HG03469 (cell line): ENCODE measurements at regions not wholly inside any gene's neighbourhood (a gene's known extent, or its start where the extent isn't known, plus 50 kb on each side); places are given as distances from the start of the nearest gene placed in this dataset.
"Not testable (repeated sequence)": the region's sequence is repeated elsewhere in the genome, so short reads cannot be mapped to it uniquely, and the experiment has no call there.

Experiments used
- ATAC-seq: cut with Tn5 transposase; IDR thresholded peaks from one replicate; pipeline ENCODE4 v1.9.1; 2021; ENCODE audit warnings: mild to moderate bottlenecking, moderate library complexity, moderate number of reproducible peaks; ENCODE audit not compliant: unreplicated experiment

DNA sequence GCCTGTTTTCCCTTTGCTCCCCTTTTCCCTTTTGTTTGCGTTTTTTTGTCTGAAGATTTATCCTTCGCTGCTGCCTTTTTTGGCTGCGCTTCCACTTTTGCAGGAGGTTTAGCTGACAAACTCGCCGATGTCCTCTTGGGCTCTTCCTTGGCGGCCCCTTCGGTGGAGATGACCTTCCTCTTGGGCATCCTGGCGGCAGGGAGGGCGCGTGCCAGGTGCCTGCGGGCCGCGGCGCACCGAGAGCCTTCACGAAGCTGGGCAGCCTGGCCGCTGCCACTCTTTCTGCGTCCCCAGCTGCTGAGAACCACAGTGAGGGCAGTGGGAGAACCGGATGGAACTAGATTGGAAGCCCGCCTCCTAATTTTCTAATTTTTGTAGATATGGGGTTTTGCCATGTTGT lies 197.1 kb upstream of the C2CD4B start:
- ATAC-seq: no peak

DNA sequence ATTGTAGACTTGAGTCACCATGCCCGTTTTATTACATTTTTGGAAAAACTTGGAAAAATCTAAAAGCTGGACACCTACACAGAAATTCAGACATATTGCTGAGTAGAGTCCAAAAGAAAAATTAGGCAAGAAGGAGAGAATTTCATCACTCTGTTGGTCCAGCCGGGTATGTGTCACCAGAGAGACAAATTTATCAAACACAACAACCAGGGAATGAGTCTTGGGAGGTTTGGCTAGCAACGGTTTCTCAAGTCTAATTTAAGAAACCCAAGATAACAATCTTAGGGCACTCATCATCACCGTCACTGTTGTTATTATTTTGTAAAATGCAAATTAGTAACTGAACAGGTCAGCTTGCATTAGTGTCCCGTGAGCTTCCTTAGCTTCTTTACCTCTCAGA lies 197.5 kb upstream of the C2CD4B start:
- ATAC-seq: no peak

DNA sequence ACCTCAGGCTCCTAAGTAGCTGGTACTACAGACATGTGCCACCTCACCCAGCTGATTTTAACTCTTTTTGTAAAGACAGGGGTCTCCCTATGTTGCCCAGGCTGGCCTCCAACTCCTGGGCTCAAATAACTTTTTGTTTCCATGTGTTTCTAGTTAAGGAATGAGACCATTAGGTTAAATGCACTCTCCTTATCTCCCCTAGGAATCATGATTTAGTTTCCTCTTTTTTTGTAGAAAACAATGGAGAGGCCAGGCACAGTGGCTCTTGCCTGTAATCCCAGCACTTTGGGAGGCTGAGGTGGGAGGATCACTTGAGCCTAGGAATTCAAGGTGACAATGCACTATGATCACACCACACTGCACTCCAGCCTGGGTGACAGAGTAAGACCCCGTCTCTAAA lies 198.8 kb upstream of the C2CD4B start:
- ATAC-seq: no peak

DNA sequence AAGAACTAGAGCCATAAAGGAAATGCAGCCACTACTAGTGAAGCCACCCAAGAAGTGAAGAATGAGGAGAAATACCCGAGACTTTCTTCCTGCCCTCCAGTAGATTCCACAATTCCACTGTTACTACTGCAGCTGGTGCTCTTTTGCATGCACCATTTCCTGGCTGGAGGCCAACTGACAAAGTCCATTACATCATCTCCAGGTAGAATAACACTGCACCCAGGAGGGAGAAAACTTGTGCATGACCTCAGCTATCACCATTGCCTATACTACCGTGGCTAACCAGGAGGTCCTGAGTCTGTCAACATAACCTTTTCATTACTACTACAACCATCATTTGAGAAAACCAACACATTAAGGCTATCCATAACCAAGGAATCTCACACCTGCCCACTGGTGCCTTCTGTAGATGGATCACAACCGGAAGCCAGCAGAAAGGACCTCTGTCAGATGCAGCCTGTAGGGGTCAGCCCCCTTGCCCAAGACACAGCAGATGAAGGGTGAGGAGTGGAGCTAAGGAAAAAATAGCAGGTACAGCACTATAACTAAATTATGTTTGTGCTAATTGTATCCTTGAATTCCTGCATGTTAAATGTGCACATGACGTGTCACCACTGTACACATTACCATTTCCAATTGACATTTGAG lies 200.8 kb upstream of the C2CD4B start:
- no peak for ATAC-seq

DNA sequence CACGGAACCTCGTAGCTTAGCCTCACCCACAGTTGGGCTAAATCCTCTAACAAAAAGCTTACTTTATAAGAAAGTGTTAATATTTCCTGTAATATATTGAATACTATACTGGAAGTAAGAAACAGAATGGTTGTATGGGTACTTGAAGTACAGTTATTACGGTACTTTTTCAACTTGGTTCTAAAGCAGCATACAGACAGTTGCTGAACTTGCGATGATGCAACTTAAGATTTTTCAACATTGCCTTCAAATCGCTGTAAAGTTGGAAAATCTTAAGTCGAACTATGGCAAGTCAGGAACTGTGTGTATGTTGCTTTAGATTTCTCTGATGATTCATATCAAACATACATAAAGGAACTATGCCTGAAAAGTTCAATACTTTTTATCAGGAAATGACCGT lies 204.4 kb upstream of the C2CD4B start:
- no peak for ATAC-seq

GRCh38 chr15:62371683-62372082 lies 206.6 kb upstream of the C2CD4B start:
- not testable (repeated sequence) for ATAC-seq

DNA sequence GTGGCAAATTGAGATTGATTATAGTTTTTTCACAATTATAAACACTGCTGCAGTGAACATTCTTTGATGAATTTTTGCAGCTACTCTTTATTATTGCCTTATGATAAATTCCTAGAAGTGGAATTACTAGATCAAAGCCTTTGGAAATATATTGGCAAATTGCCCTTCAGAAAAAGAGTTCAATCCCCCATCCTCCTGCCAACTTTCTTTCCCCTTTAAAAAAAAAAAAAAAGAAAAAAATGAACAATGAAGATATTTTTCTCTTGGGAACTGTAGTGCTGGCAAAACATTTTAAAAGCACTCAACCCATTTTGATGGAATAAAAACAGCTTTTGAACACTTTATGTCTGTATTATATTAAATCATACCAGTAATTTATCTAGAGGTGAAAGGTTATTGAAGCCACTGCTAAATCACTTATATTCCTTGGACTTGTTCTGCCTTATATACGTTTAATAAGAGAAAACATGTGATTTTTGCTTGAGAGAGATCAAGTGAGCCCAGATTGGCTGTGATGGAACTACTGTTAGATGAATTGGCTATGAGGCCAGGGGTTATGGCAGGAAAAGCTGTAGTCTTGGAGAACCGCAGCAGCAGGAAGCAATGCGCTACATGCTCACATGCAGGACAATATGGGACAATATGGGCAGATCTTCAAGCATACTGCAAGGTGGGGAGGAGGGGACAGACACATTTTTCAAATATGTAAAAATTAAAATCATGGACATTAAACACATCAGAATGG lies 212.8 kb upstream of the C2CD4B start:
- ATAC-seq: no peak

DNA sequence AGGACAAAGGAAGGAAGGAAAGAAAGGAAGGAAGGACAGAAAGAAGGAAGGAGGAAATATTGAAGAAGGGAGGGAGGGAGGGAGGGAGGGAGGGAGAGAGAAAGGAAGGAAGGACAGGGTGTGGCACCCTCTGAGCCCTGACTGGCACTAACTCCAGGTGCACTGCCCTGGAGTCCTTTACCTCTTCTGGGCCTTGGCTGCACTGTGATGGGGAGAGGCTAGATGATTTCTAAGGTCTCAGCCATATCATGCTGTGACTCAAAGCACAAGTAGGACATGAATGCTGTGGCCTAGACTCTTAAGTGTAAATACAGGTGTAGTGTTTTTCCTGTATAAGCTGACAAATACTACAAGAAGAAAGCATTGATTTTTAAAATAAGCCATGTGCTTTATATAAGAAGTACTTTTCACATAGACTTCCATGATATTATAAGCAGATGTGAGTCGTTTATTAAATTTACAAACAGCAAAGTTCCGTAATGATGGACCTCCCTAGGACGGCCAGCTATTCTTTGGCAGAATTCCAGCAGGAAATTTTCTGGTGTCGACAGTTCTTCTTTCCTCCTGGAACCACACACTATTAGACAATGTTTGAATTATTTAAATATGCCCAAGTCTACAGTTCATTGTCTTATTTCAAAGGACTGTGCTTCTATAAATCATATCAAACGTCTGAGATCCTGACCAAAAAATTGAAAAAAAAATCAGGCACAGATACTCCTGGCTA lies 213.8 kb upstream of the C2CD4B start:
- ATAC-seq: no peak

- ATAC-seq: no peak
Observed at GRCh38 chr15:62380011-62380410, 214.9 kb upstream of the C2CD4B start.

- no peak for ATAC-seq
Observed at GRCh38 chr15:62382046-62382445, 217.0 kb upstream of the C2CD4B start.

- ATAC-seq: peak; percentile 61
Observed at GRCh38 chr15:62389885-62390790, 225.1 kb upstream of the C2CD4B start, which contains the start of gene TLN2. TLN2 (plus strand) TSS chr15:62390550.

DNA sequence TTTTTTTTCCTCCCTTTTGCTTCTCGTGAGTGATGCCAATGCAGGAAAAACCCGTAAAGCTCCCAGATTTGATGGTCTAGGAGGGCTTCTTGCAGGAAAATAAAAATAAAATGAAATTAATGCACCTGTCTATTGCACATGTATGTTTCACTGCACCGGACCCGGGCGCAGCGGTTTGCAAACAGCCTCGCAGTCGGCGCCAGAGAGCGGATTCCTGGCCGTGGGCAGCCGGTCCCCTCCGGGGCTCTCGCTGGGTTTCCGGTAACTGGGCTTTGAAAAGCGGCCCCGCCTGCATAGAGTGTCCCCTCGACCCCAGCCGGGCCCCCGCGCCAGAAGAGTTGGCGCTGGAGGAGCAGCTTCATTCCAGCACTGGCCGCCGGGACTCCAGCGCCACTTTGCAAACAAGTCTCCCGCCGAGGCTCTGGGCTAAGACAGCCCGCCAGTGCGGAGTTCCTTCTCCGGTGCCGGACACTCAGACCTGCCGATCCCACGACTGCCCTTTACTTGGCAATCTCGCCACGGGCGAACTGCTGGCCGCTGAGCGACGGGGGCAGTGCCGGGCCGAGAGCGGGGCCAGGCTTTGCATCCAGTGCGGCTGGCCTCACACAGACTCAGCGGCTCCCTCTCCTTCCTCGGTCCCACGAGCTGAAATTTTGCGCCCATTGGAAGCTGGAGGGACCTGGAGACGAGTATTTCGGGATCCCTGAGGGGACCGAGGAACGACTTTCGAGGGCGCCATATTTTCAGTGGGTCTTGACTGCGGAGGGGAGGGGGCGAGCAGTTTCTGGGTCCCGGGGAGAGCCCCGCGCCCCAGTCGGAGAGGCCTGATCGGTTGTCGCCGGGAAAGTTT lies 225.9 kb upstream of the C2CD4B start:
- ATAC-seq: no peak

DNA sequence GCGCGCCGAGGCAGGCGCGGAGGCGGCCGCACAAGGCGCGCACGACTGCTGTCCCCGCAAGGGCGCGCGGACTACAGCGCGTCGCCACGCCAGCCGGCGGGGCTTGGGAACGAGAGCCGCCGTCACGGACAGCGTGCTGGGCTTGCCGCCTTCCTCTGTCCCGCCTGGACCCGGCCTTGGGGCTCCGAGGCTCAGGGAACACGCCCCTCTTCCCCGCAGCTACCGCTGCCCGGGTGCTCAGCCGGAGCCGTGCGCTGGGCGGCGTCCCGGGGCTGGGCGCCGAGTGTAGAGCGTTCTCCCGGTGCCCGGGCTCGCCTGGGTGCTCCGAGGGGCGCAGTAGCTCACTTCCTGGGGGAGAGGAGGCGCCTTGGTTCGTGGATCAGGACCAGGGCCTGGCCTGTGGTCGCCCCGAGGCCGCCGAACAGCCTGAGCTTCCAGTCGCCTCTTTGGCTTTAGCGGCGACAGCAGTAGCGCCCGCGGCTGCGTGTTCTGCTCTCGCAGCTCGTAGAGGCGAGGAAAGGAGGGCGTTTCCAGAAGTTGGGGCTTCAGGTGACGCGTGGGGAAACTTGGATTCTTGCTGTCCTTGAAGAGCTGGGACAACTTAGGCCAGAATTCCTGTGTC lies 226.7 kb upstream of the C2CD4B start:
- ATAC-seq: no peak

GRCh38 chr15:62392376-62392775 lies 227.3 kb upstream of the C2CD4B start:
- ATAC-seq: no peak

DNA sequence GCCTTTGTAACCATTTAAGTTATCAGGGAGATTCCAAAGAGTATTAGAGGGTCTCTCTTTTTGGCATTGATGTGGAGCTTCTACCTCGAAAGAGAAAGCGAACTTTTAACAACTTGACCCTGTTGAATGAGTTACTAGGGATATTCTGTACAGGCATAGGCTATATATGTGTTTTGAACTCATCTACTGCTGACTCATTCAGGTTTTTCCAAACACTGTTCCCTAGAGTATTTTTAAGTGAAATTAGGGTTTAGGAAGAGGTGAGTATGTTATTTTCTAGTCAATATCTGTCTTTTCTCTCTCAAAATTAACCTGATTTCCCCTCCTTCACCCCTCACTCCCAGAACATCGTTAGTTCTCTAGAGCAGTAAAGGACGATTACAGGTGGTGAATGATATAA lies 228.1 kb upstream of the C2CD4B start:
- ATAC-seq: no peak

DNA sequence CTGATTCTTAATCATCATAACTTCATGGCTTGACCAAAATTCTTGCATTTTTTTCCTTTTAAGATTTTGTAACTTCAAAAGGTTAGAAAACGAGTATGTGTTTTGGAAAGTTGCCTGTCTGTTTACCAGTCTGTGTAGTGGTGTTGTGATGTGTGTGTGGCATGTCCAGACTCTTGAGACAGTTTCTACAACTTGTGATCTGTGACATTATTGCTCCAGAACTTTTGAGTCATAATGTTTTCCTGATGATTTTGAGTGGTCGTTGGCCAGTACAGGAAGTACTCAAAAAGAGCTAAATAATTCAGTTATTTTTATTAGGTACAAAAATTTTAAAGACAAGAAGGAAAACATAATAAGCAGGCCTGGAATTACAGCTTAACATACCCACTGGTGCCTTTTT lies 229.0 kb upstream of the C2CD4B start:
- no peak for ATAC-seq

DNA sequence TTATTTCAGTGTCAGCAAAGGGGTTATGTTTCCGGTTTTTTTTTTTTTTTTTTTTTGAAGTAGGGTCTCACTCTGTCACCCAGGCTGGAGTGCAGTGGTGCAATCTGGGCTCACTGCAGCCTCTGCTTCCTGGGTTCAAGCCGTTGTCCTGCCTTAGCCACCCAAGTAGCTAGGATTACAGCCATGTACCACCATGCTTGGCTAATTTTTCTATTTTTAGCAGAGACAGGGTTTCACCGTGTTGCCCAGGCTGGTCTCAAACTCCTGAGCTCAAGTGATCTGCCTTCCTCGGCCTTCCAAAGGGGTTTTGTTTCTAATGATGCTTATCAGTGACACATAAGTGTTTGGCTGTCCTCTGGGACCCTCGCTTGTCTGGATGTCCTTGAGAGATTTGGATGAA lies 235.7 kb upstream of the C2CD4B start:
- ATAC-seq: no peak

DNA sequence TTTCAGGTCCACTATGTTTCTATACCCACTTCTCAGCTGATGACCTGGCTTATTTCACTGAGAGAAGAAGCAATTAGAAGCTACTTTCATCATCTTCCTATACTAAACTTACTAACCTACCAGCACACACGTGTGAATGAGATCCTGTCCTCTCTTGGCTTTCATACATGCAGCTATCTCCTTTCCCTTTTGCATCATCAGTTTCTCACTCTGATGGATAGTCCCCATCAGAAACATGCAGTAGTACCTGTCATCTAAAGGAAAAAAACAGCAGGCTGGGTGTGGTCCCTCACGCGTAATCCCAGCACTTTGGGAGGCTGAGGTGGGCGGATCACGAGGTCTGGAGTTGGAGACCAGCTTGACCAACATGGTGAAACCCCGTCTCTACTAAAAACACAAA lies 237.6 kb upstream of the C2CD4B start:
- no peak for ATAC-seq

- no peak for ATAC-seq
Observed at GRCh38 chr15:62403164-62403809, 238.2 kb upstream of the C2CD4B start.
